HL-60 (cell line): ENCODE measurements at regions not wholly inside any gene's neighbourhood (a gene's known extent, or its start where the extent isn't known, plus 50 kb on each side); places are given as distances from the start of the nearest gene placed in this dataset.

ENCODE experiments used
- DNase-seq, 2 experiments: peaks; one replicate each; pipeline ENCODE4 v3.0.0-alpha.2; 2010 to 2020; ENCODE audit warnings: low read depth in 1 of 2, low spot score in 1 of 2
- H3K27ac ChIP-seq: fragments of 250-450 bp; sonication (Bioruptor Pico); replicated peaks from 2 replicates; pipeline ENCODE4 v1.5.1; 2020; ENCODE audit warnings: mild to moderate bottlenecking, moderate library complexity
- H3K27me3 ChIP-seq: fragments of 250-450 bp; sonication (Bioruptor Pico); 2 replicates; pipeline ENCODE4 v1.5.1; 2021; ENCODE audit warnings: mild to moderate bottlenecking, moderate library complexity; ENCODE audit not compliant: insufficient read depth, poor library complexity, severe bottlenecking
- H3K4me3 ChIP-seq: replicated peaks from 2 replicates; pipeline ENCODE4 v1.5.1; 2011; ENCODE audit warnings: mild to moderate bottlenecking, control low read depth, low read length; ENCODE audit not compliant: insufficient read depth
- CTCF ChIP-seq: IDR thresholded peaks from one replicate; pipeline ENCODE4 v1.5.1; 2011; ENCODE audit warnings: low read length, control low read depth, inconsistent platforms; ENCODE audit not compliant: insufficient read depth
- GABPA ChIP-seq: IDR thresholded peaks from 2 replicates; pipeline ENCODE4 v1.6.1; 2012; ENCODE audit warnings: low read depth
- POLR2AphosphoS5 ChIP-seq: IDR thresholded peaks from 2 replicates; pipeline ENCODE4 v1.6.1; 2012; ENCODE audit warnings: low read depth
- REST ChIP-seq: IDR thresholded peaks from 2 replicates; pipeline ENCODE4 v1.6.1; 2012; ENCODE audit warnings: low read depth; ENCODE audit not compliant: insufficient replicate concordance
- SPI1 ChIP-seq: IDR thresholded peaks from 2 replicates; pipeline ENCODE4 v1.6.1; 2012; ENCODE audit warnings: low read depth, mild to moderate bottlenecking, borderline replicate concordance

- peak; percentile 22 to 86 for DNase-seq
- Histone ChIP-seq H3K27ac (peak overlapping the region; percentile 57), H3K27me3 (no peaks in the 10 kb centered on the region), H3K4me3 (peak overlapping the region; percentile 13; the same call in 1 of the 2 replicates)
- TF ChIP-seq REST (no peak), GABPA (no peak), SPI1 (peak; percentile 97), POLR2AphosphoS5 (peak; percentile 68; the same call in 1 of the 2 replicates), CTCF (no peak)
These were observed 1551.1 kb downstream of the EFNB2 start for GRCh38 chr13:104984296-104984818.

- Histone ChIP-seq H3K27ac (peak overlapping the region; percentile 57), H3K4me3 (no peak overlapping the region), H3K27me3 (no peaks in the 10 kb centered on the region)
- no peak for TF ChIP-seq REST
- TF ChIP-seq SPI1, result no peak
- TF ChIP-seq CTCF, result no peak
- TF ChIP-seq POLR2AphosphoS5, result no peak
- no peak for TF ChIP-seq GABPA
- DNase-seq, result no peak
These were observed 1551.9 kb downstream of the EFNB2 start for GRCh38 chr13:104983601-104984000.

- Histone ChIP-seq H3K27me3 (no peaks in the 10 kb centered on the region), H3K4me3 (no peak overlapping the region), H3K27ac (no peak overlapping the region)
- no peak for DNase-seq
- no peak for TF ChIP-seq CTCF
- no peak for TF ChIP-seq GABPA
- no peak for TF ChIP-seq REST
- TF ChIP-seq POLR2AphosphoS5, result no peak
- no peak for TF ChIP-seq SPI1
These were observed 1554.9 kb downstream of the EFNB2 start for GRCh38 chr13:104980586-104980985.
